Naive thymus-derived CD4-positive, alpha-beta T cell (primary cell): ENCODE measurements at regions not wholly inside any gene's neighbourhood (a gene's known extent, or its start where the extent isn't known, plus 50 kb on each side); places are given as distances from the start of the nearest gene placed in this dataset.

Experiments used
- ATAC-seq: fragments of 150-1000 bp; cut with Tn5 transposase; 2 replicates; pipeline ENCODE4 v1.10.0; 2021; ENCODE audit warnings: mild to moderate bottlenecking, moderate library complexity
- CTCF ChIA-PET: fragments of 350-600 bp; sonication (Branson Sonifier 250); formaldehyde crosslinking; loops from one replicate; lab custom pipeline; 2021; ENCODE audit warnings: antibody characterized with exemption; lab: Charles Lee
- POLR2A ChIA-PET: fragments of 350-600 bp; sonication (Branson Sonifier 250); formaldehyde crosslinking; loops from one replicate; lab custom pipeline; 2021; ENCODE audit warnings: antibody characterized with exemption, inconsistent platforms; lab: Charles Lee
- DNase-seq, 9 donors: peaks; one replicate each; pipeline versions ENCODE4 v3.0.0 to v3.0.0-alpha.2; 2020 to 2022; ENCODE audit warnings: mixed read lengths in 1 of 9
- H3K27ac ChIP-seq: one replicate; pipeline ENCODE4 v1.7.0; 2013; ENCODE audit warnings: mild to moderate bottlenecking, low read depth, low read length, moderate library complexity
- H3K27me3 ChIP-seq, 2 donors: one replicate each; pipeline ENCODE4 v1.7.0; 2013; ENCODE audit warnings: low read length in 2 of 2, mild to moderate bottlenecking in 2 of 2, moderate library complexity in 2 of 2; ENCODE audit not compliant: control insufficient read depth in 2 of 2, insufficient read depth in 2 of 2
- H3K36me3 ChIP-seq, 3 experiments: 1 replicate in 2 of 3; 2 replicates in 1 of 3; pipeline ENCODE4 v1.7.0; 2013; ENCODE audit warnings: low read length in 3 of 3, mild to moderate bottlenecking in 3 of 3, moderate library complexity in 1 of 3; ENCODE audit not compliant: insufficient read depth in 3 of 3, control insufficient read depth in 2 of 3
- H3K4me1 ChIP-seq, 2 donors: one replicate each; pipeline ENCODE4 v1.7.0; 2013; ENCODE audit warnings: low read length in 2 of 2, mild to moderate bottlenecking in 2 of 2, moderate library complexity in 1 of 2; ENCODE audit not compliant: control insufficient read depth in 2 of 2, insufficient read depth in 2 of 2
- H3K4me3 ChIP-seq: 2 replicates; pipeline ENCODE4 v1.7.0; 2013; ENCODE audit warnings: mild to moderate bottlenecking, low read length
- H3K9me3 ChIP-seq, 3 experiments: 1 replicate in 2 of 3; 2 replicates in 1 of 3; pipeline ENCODE4 v1.7.0; 2013; ENCODE audit warnings: low read length in 3 of 3; ENCODE audit not compliant: control insufficient read depth in 2 of 3
- H3K27ac Mint-ChIP-seq, 9 donors: one replicate each; pipeline ENCODE4 v1.8.0; 2020 to 2022; ENCODE audit warnings: mixed read lengths in 9 of 9, mild to moderate bottlenecking in 8 of 9, moderate library complexity in 5 of 9, inconsistent platforms in 2 of 9
- H3K27me3 Mint-ChIP-seq, 5 donors: one replicate each; pipeline ENCODE4 v1.8.0; 2021 to 2022; ENCODE audit warnings: mixed read lengths in 5 of 5, mild to moderate bottlenecking in 1 of 5
- H3K36me3 Mint-ChIP-seq, 5 donors: one replicate each; pipeline ENCODE4 v1.8.0; 2020 to 2022; ENCODE audit warnings: mixed read lengths in 5 of 5, mild to moderate bottlenecking in 3 of 5, inconsistent platforms in 1 of 5
- H3K4me1 Mint-ChIP-seq, 7 donors: one replicate each; pipeline ENCODE4 v1.8.0; 2020 to 2022; ENCODE audit warnings: mixed read lengths in 7 of 7, mild to moderate bottlenecking in 3 of 7, inconsistent platforms in 1 of 7
- H3K4me3 Mint-ChIP-seq, 10 donors: one replicate each; pipeline ENCODE4 v1.8.0; 2020 to 2022; ENCODE audit warnings: mild to moderate bottlenecking in 10 of 10, mixed read lengths in 10 of 10, moderate library complexity in 6 of 10, inconsistent platforms in 2 of 10
- H3K9me3 Mint-ChIP-seq, 11 donors: one replicate each; pipeline ENCODE4 v1.8.0; 2020 to 2022; ENCODE audit warnings: mixed read lengths in 11 of 11, mild to moderate bottlenecking in 4 of 11, inconsistent platforms in 1 of 11, moderate library complexity in 1 of 11
- intact Hi-C, 2 donors: fragments of 100-400 bp; cut with micrococcal nuclease; formaldehyde crosslinking; loops; one replicate each; pipeline ENCODE4 v1.15.1; 2023

DNA sequence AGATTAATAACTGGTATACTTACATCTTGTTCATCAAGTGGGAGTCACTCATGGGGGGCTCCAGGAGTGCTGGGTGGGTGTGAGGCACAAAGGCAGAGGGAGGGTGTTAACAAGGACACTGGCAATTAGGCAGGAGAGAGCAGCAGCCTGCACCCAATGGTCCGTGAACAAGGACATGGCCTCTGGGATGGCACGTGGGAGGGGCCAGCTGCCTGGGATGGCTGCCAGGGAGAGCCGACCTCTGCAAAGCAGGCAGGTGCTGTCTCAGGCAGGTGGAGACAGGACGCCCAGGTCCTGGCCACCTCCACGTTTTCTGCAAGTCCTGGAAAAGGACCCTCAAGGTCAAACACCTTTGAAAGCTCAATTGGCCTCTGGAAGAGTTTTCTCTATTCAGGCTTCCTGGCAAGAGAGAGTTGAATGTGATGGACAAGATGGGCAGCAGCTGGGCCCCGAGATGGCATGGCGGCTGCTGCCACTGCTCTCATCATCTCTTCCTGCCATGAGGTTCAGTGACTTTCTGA is 257.1 kb downstream of the BUD13 start:
- no peak overlapping the region for H3K27ac Mint-ChIP-seq
- H3K36me3 ChIP-seq = no peaks in the 10 kb centered on the region
- ChIA-PET POLR2A (no interaction called here), CTCF (no interaction called here)
- H3K9me3 ChIP-seq = no peaks in the 10 kb centered on the region
- no peak overlapping the region for H3K27ac ChIP-seq
- DNase-seq (no peak), ATAC-seq (no peak)
- no peak overlapping the region for H3K4me3 ChIP-seq
- no peak overlapping the region for H3K4me3 Mint-ChIP-seq
- peaks cover 0 to 3% (median 0%) of the 10 kb centered on the region in 5 donors for H3K36me3 Mint-ChIP-seq
- intact Hi-C loops = no loop called here
- peaks cover 0 to 8% (median 0%) of the 10 kb centered on the region in 11 donors for H3K9me3 Mint-ChIP-seq
- no peaks in the 10 kb centered on the region for H3K27me3 ChIP-seq
- H3K4me1 Mint-ChIP-seq = peaks cover 0 to 7% (median 0%) of the 10 kb centered on the region in 7 donors
- no peaks in the 10 kb centered on the region for H3K4me1 ChIP-seq
- peaks cover 5 to 51% (median 46%) of the 10 kb centered on the region in 5 donors for H3K27me3 Mint-ChIP-seq

DNA sequence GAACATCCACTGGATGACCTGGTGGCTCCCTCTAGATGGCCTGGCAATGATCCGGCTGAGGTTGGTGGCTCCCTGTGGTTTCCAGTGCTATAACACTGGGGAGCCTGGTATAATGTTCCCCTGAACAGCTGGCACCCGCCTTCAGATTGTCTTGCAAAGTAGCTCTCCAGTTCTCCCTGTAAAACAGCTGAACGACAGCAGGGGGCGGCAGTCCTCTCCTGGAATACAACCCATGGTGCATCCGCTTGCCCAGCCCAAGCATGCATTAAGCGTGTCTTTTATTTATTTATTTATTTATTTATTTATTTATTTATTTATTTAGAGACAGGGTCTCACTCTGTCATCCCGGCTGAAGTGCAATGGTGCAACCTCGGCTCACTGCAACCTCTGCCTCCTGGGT is 258.9 kb downstream of the BUD13 start:
- peaks cover 0 to 3% (median 0%) of the 10 kb centered on the region in 5 donors for H3K36me3 Mint-ChIP-seq
- Histone ChIP-seq H3K27ac (no peak overlapping the region), H3K36me3 (no peaks in the 10 kb centered on the region), H3K9me3 (no peaks in the 10 kb centered on the region), H3K4me3 (no peak overlapping the region), H3K4me1 (no peaks in the 10 kb centered on the region), H3K27me3 (no peaks in the 10 kb centered on the region)
- no peak overlapping the region for H3K27ac Mint-ChIP-seq
- ChIA-PET CTCF (no interaction called here), POLR2A (no interaction called here)
- peaks cover 0 to under 1% (median 0%) of the 10 kb centered on the region in 7 donors for H3K4me1 Mint-ChIP-seq
- ATAC-seq (no peak), DNase-seq (no peak)
- H3K9me3 Mint-ChIP-seq = peaks cover 0 to 4% (median 0%) of the 10 kb centered on the region in 11 donors
- no peak overlapping the region for H3K4me3 Mint-ChIP-seq
- intact Hi-C loops = loop anchor here in 1 of 2 donors (5.0 kb wide), 1 partner anchor 178 kb away; no protein-coding TSS in a partner anchor
- H3K27me3 Mint-ChIP-seq = peaks cover 4 to 65% (median 41%) of the 10 kb centered on the region in 5 donors

DNA sequence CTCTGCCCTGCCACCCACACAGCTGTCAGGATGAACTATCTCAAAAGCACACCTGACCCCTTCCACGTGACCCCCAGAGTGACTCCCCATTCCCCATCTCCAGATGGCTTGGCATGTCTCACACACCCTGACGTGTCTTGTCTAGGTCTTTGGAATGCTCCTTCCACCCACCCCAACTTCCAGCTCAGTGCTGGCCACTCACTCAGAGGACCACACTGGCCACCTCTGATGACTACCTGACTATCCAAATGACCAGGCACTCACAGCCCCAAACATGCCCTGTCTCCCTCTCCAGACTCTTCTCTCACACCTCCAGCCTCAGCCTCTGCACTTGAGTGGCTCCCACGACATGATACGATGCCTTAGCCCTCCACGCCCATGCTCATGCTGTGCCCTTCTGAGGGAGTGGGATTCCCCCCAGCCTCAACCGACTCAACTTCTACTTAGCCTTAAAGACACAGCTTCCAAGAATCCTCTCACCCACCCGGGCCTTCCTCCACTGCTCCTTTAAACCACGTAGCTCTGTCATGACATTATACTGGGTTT is 259.4 kb downstream of the BUD13 start:
- ChIA-PET CTCF (no interaction called here), POLR2A (no interaction called here)
- no peaks in the 10 kb centered on the region for H3K4me1 ChIP-seq
- H3K27me3 ChIP-seq = no peaks in the 10 kb centered on the region
- H3K9me3 ChIP-seq = no peaks in the 10 kb centered on the region
- no peak for DNase-seq
- no peaks in the 10 kb centered on the region for H3K4me1 Mint-ChIP-seq
- no peak overlapping the region for H3K4me3 ChIP-seq
- no peak overlapping the region for H3K4me3 Mint-ChIP-seq
- peaks cover 6 to 65% (median 41%) of the 10 kb centered on the region in 5 donors for H3K27me3 Mint-ChIP-seq
- H3K36me3 Mint-ChIP-seq = peaks cover 0 to 2% (median 0%) of the 10 kb centered on the region in 5 donors
- H3K36me3 ChIP-seq = no peaks in the 10 kb centered on the region
- H3K9me3 Mint-ChIP-seq = peaks cover 0 to 4% (median 0%) of the 10 kb centered on the region in 11 donors
- ATAC-seq = no peak
- intact Hi-C loops = loop anchor here in 1 of 2 donors (5.0 kb wide), 1 partner anchor 179 kb away; no protein-coding TSS in a partner anchor
- no peak overlapping the region for H3K27ac Mint-ChIP-seq
- no peak overlapping the region for H3K27ac ChIP-seq

GRCh38 chr11:116512841-116513240 is 259.9 kb downstream of the BUD13 start:
- CTCF ChIA-PET = no interaction called here
- H3K27ac Mint-ChIP-seq = no peak overlapping the region

DNA sequence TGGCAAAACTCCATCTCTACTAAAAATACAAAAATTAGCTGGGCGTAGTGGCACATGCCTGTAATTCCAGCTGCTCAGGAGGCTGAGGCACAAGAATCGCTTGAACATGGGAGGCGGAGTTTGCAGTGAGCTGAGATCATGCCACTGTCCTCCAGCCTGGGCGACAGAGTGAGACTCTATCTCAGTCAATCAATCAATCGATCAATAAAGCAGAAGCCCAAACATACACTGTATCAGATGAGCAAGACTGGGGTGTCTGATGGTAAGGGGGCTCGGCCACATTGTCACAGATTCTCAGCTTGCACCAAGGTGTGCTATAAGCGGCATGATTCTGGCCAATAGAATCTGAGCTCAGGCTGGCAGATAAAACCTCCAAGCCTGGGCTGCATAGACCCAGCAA is 261.1 kb downstream of the BUD13 start:
- Histone ChIP-seq H3K36me3 (no peaks in the 10 kb centered on the region), H3K27me3 (no peaks in the 10 kb centered on the region), H3K9me3 (no peaks in the 10 kb centered on the region), H3K27ac (no peak overlapping the region), H3K4me1 (no peaks in the 10 kb centered on the region), H3K4me3 (no peak overlapping the region)
- H3K27ac Mint-ChIP-seq = no peak overlapping the region
- peaks cover 6 to 66% (median 37%) of the 10 kb centered on the region in 5 donors for H3K27me3 Mint-ChIP-seq
- H3K36me3 Mint-ChIP-seq = no peaks in the 10 kb centered on the region
- POLR2A ChIA-PET = no interaction called here
- intact Hi-C loops = loop anchor here in 1 of 2 donors (5.0 kb wide), 1 partner anchor 181 kb away; no protein-coding TSS in a partner anchor
- ATAC-seq (no peak), DNase-seq (no peak)
- H3K4me1 Mint-ChIP-seq = no peaks in the 10 kb centered on the region
- peaks cover 0 to 3% (median 0%) of the 10 kb centered on the region in 11 donors for H3K9me3 Mint-ChIP-seq
- CTCF ChIA-PET = no interaction called here
- H3K4me3 Mint-ChIP-seq = no peak overlapping the region

More at GRCh38 chr11:116512841-116513240, 259.9 kb downstream of the BUD13 start:
- Histone ChIP-seq H3K27ac (no peak overlapping the region), H3K4me3 (no peak overlapping the region), H3K9me3 (no peaks in the 10 kb centered on the region), H3K27me3 (no peaks in the 10 kb centered on the region), H3K36me3 (no peaks in the 10 kb centered on the region), H3K4me1 (no peaks in the 10 kb centered on the region)
- intact Hi-C loops = loop anchor here in 1 of 2 donors (5.0 kb wide), 1 partner anchor 179 kb away; no protein-coding TSS in a partner anchor
- Mint-ChIP-seq H3K4me3 (no peak overlapping the region), H3K36me3 (no peaks in the 10 kb centered on the region), H3K27me3 (peaks cover 6 to 63% (median 39%) of the 10 kb centered on the region in 5 donors), H3K4me1 (no peaks in the 10 kb centered on the region), H3K9me3 (peaks cover 0 to 4% (median 0%) of the 10 kb centered on the region in 11 donors)
- ATAC-seq (no peak), DNase-seq (no peak)
- POLR2A ChIA-PET = no interaction called here

- Histone ChIP-seq H3K27me3 (no peaks in the 10 kb centered on the region), H3K27ac (no peak overlapping the region), H3K36me3 (no peaks in the 10 kb centered on the region), H3K4me3 (no peak overlapping the region), H3K4me1 (no peaks in the 10 kb centered on the region), H3K9me3 (no peaks in the 10 kb centered on the region)
- H3K27ac Mint-ChIP-seq = no peak overlapping the region
- ChIA-PET CTCF (no interaction called here), POLR2A (no interaction called here)
- intact Hi-C loops = loop anchor here in 1 of 2 donors (5.0 kb wide), 1 partner anchor 181 kb away; no protein-coding TSS in a partner anchor
- H3K4me3 Mint-ChIP-seq = no peak overlapping the region
- no peaks in the 10 kb centered on the region for H3K4me1 Mint-ChIP-seq
- H3K9me3 Mint-ChIP-seq = peaks cover 0 to 3% (median 0%) of the 10 kb centered on the region in 11 donors
- DNase-seq (no peak), ATAC-seq (no peak)
- no peaks in the 10 kb centered on the region for H3K36me3 Mint-ChIP-seq
- peaks cover 9 to 68% (median 40%) of the 10 kb centered on the region in 5 donors for H3K27me3 Mint-ChIP-seq
Observed at GRCh38 chr11:116510886-116511650, 261.7 kb downstream of the BUD13 start.
